OCI-LY1 (cell line): ENCODE measurements at regions not wholly inside any gene's neighbourhood (a gene's known extent, or its start where the extent isn't known, plus 50 kb on each side); places are given as distances from the start of the nearest gene placed in this dataset.

ENCODE experiments used
- H2AFZ ChIP-seq: fragments of 200-600 bp; sonication (generic), shearing (Covaris generic); 2 replicates; pipeline ENCODE4 v1.6.0; 2014; ENCODE audit warnings: antibody characterized with exemption, mild to moderate bottlenecking, low read length
- H3F3A ChIP-seq: fragments of 200-600 bp; sonication (generic), shearing (Covaris generic); 2 replicates; pipeline ENCODE4 v1.6.0; 2014; ENCODE audit warnings: mild to moderate bottlenecking, antibody characterized with exemption, low read length, moderate library complexity; ENCODE audit not compliant: insufficient read depth
- H3K27ac ChIP-seq: fragments of 200-600 bp; sonication (generic); 2 replicates; pipeline ENCODE4 v1.5.1; 2014; ENCODE audit warnings: low read length, mixed run types, mild to moderate bottlenecking, low read depth; ENCODE audit not compliant: poor library complexity, severe bottlenecking
- H3K27me3 ChIP-seq: fragments of 200-600 bp; sonication (generic); 2 replicates; pipeline ENCODE4 v1.6.0; 2014; ENCODE audit warnings: antibody characterized with exemption, mild to moderate bottlenecking, low read length, moderate library complexity; ENCODE audit not compliant: insufficient read depth
- H3K36me3 ChIP-seq: fragments of 200-600 bp; sonication (generic); 2 replicates; pipeline ENCODE4 v1.6.1; 2014; ENCODE audit warnings: mild to moderate bottlenecking, antibody characterized with exemption, low read length, moderate library complexity, mixed read lengths; ENCODE audit not compliant: insufficient read depth
- H3K4me1 ChIP-seq: fragments of 200-600 bp; sonication (generic); 2 replicates; pipeline ENCODE4 v1.5.1; 2014; ENCODE audit warnings: mild to moderate bottlenecking, low read length, moderate library complexity; ENCODE audit not compliant: insufficient read depth, severe bottlenecking
- H3K4me2 ChIP-seq: fragments of 200-600 bp; sonication (generic), shearing (Covaris generic); 2 replicates; pipeline ENCODE4 v1.6.1; 2014; ENCODE audit warnings: low read length
- H3K4me3 ChIP-seq: fragments of 200-600 bp; sonication (generic); 2 replicates; pipeline ENCODE4 v1.5.1; 2014; ENCODE audit warnings: low read length, low read depth, mild to moderate bottlenecking, mixed read lengths; ENCODE audit not compliant: poor library complexity, severe bottlenecking
- H3K79me2 ChIP-seq: fragments of 200-600 bp; shearing (Covaris generic); 2 replicates; pipeline ENCODE4 v1.6.1; 2016; ENCODE audit warnings: mixed run types, low read length, mixed read lengths; ENCODE audit not compliant: insufficient read depth
- H3K9ac ChIP-seq: fragments of 200-600 bp; sonication (generic), shearing (Covaris generic); 2 replicates; pipeline ENCODE4 v1.6.1; 2014; ENCODE audit warnings: mild to moderate bottlenecking, low read length, mixed read lengths
- H3K9me2 ChIP-seq: fragments of 200-600 bp; sonication (generic), shearing (Covaris generic); 2 replicates; pipeline ENCODE4 v1.6.1; 2014; ENCODE audit warnings: low read depth, mild to moderate bottlenecking, low read length, mixed read lengths
- H3K9me3 ChIP-seq: fragments of 200-600 bp; shearing (Covaris generic); 2 replicates; pipeline ENCODE4 v1.6.1; 2014; ENCODE audit warnings: low read length, mixed read lengths
- H4K20me1 ChIP-seq: fragments of 200-600 bp; sonication (generic), shearing (Covaris generic); 2 replicates; pipeline ENCODE4 v1.6.0; 2016; ENCODE audit warnings: mild to moderate bottlenecking, low read length; ENCODE audit not compliant: insufficient read depth
- CTCF ChIP-seq: fragments of 200-600 bp; sonication (generic), shearing (Covaris generic); IDR thresholded peaks from 2 replicates; pipeline ENCODE4 v1.5.1; 2017; ENCODE audit warnings: mild to moderate bottlenecking, antibody characterized with exemption, low read length, moderate library complexity, mixed read lengths
- EZH2 ChIP-seq: fragments of 200-600 bp; sonication (generic), shearing (Covaris generic); IDR thresholded peaks from 2 replicates; pipeline ENCODE4 v1.8.0; 2017; ENCODE audit warnings: borderline replicate concordance, mixed run types, mild to moderate bottlenecking, antibody characterized with exemption, low read length, moderate library complexity, mixed read lengths

- no peaks in the 10 kb centered on the region for H3K27me3 ChIP-seq
- no peak overlapping the region for H3K4me2 ChIP-seq
- no peaks in the 10 kb centered on the region for H3K79me2 ChIP-seq
- no peaks in the 10 kb centered on the region for H3K36me3 ChIP-seq
- no peaks in the 10 kb centered on the region for H3F3A ChIP-seq
- no peaks in the 10 kb centered on the region for H4K20me1 ChIP-seq
- H3K4me3 ChIP-seq = no peak overlapping the region
- no peak overlapping the region for H3K9ac ChIP-seq
- no peaks in the 10 kb centered on the region for H3K9me2 ChIP-seq
- H3K27ac ChIP-seq = no peak overlapping the region
- H3K4me1 ChIP-seq = no peaks in the 10 kb centered on the region
- TF ChIP-seq EZH2 = no peak
- TF ChIP-seq CTCF = no peak
- H2AFZ ChIP-seq = no peak overlapping the region
- H3K9me3 ChIP-seq = no peaks in the 10 kb centered on the region
Measured at GRCh38 chr4:63728480-63729177, 680.6 kb downstream of the TECRL start.

- Histone ChIP-seq H3K27ac (no peak overlapping the region), H3K36me3 (no peaks in the 10 kb centered on the region), H3K9ac (no peak overlapping the region), H2AFZ (no peak overlapping the region), H3K9me2 (no peaks in the 10 kb centered on the region), H3K79me2 (no peaks in the 10 kb centered on the region), H3K4me1 (no peaks in the 10 kb centered on the region), H3K4me2 (no peak overlapping the region), H3K4me3 (no peak overlapping the region), H3F3A (no peaks in the 10 kb centered on the region), H4K20me1 (no peaks in the 10 kb centered on the region), H3K27me3 (no peaks in the 10 kb centered on the region), H3K9me3 (no peaks in the 10 kb centered on the region)
- peak; percentile 29; the same call in 1 of the 2 replicates for TF ChIP-seq CTCF
- no peak for TF ChIP-seq EZH2
Measured at GRCh38 chr4:63717384-63717783, 691.9 kb downstream of the TECRL start.

- no peak overlapping the region for H3K4me3 ChIP-seq
- H3K4me1 ChIP-seq = no peaks in the 10 kb centered on the region
- H4K20me1 ChIP-seq = no peaks in the 10 kb centered on the region
- no peaks in the 10 kb centered on the region for H3K79me2 ChIP-seq
- TF ChIP-seq CTCF (no peak), EZH2 (no peak)
- H3K27me3 ChIP-seq = no peaks in the 10 kb centered on the region
- H3K27ac ChIP-seq = no peak overlapping the region
- H3K36me3 ChIP-seq = no peaks in the 10 kb centered on the region
- no peaks in the 10 kb centered on the region for H3K9me3 ChIP-seq
- no peak overlapping the region for H3K4me2 ChIP-seq
- H3F3A ChIP-seq = no peaks in the 10 kb centered on the region
- no peaks in the 10 kb centered on the region for H3K9me2 ChIP-seq
- no peak overlapping the region for H3K9ac ChIP-seq
- H2AFZ ChIP-seq = no peak overlapping the region
Measured at GRCh38 chr4:63708661-63709060, 700.6 kb downstream of the TECRL start.
